Fibroblast of lung (primary cell): ENCODE measurements at regions not wholly inside any gene's neighbourhood (a gene's known extent, or its start where the extent isn't known, plus 50 kb on each side); places are given as distances from the start of the nearest gene placed in this dataset.

Experiments used
- DNase-seq, 2 donors: peaks; one replicate each; pipeline versions ENCODE4 v3.0.0 to v3.0.0-alpha.2; 2010; ENCODE audit warnings: low read depth in 2 of 2
- H2AFZ ChIP-seq: 2 replicates; pipeline ENCODE4 v1.5.1; 2012; ENCODE audit warnings: low read length, control low read depth, inconsistent platforms
- H3K27ac ChIP-seq: 2 replicates; pipeline ENCODE4 v1.5.1; 2011; ENCODE audit warnings: low read length, control low read depth; ENCODE audit not compliant: insufficient read depth
- H3K27me3 ChIP-seq: 2 replicates; pipeline ENCODE4 v1.5.1; 2011; ENCODE audit warnings: mild to moderate bottlenecking, low read length; ENCODE audit not compliant: control insufficient read depth, insufficient read depth
- H3K36me3 ChIP-seq: 2 replicates; pipeline ENCODE4 v1.5.1; 2011; ENCODE audit warnings: low read length; ENCODE audit not compliant: control insufficient read depth, insufficient read depth
- H3K4me1 ChIP-seq: 2 replicates; pipeline ENCODE4 v1.5.1; 2011; ENCODE audit warnings: low read length; ENCODE audit not compliant: control insufficient read depth, insufficient read depth; ENCODE audit errors: extremely low read depth
- H3K4me2 ChIP-seq: 2 replicates; pipeline ENCODE4 v1.5.1; 2011; ENCODE audit warnings: low read length, control low read depth; ENCODE audit not compliant: insufficient read depth; ENCODE audit errors: extremely low read depth
- H3K4me3 ChIP-seq, 4 experiments: fragments of 200-600 bp in 1 of 4; sonication (generic) in 1 of 4; replicated peaks in 1 of 4; 2 replicates each; pipeline ENCODE4 v1.5.1; 2011 to 2016; ENCODE audit warnings: low read length in 4 of 4, low read depth in 3 of 4, mild to moderate bottlenecking in 3 of 4, control low read depth in 2 of 4, inconsistent platforms in 1 of 4, mixed read lengths in 1 of 4; ENCODE audit not compliant: insufficient read depth in 1 of 4; ENCODE audit errors: control extremely low read depth in 1 of 4
- H3K79me2 ChIP-seq: 2 replicates; pipeline ENCODE4 v1.5.1; 2012; ENCODE audit warnings: mild to moderate bottlenecking, low read length, inconsistent platforms; ENCODE audit not compliant: control insufficient read depth, insufficient read depth
- H3K9ac ChIP-seq: 2 replicates; pipeline ENCODE4 v1.5.1; 2011; ENCODE audit warnings: mild to moderate bottlenecking, low read length, control low read depth; ENCODE audit not compliant: insufficient read depth
- H3K9me3 ChIP-seq: 2 replicates; pipeline ENCODE4 v1.5.1; 2012; ENCODE audit warnings: low read depth, low read length; ENCODE audit not compliant: control insufficient read depth, insufficient read depth
- H4K20me1 ChIP-seq: 2 replicates; pipeline ENCODE4 v1.5.1; 2011; ENCODE audit warnings: low read length; ENCODE audit not compliant: control insufficient read depth, insufficient read depth; ENCODE audit errors: extremely low read depth
- CTCF ChIP-seq, 2 donors: IDR thresholded peaks in 1 of 2; conservative IDR thresholded peaks in 1 of 2; 1 replicate in 1 of 2; 2 replicates in 1 of 2; pipeline ENCODE4 v1.5.1; 2011 to 2012; ENCODE audit warnings: low read length in 2 of 2, control low read depth in 1 of 2, inconsistent platforms in 1 of 2, low read depth in 1 of 2, mild to moderate bottlenecking in 1 of 2
- EZH2 ChIP-seq: IDR thresholded peaks from 2 replicates; pipeline ENCODE4 v1.5.1; 2012; ENCODE audit warnings: low read length, control low read depth, mild to moderate bottlenecking; ENCODE audit errors: missing control alignments

GRCh38 chr13:85969331-85969730 is 170.1 kb upstream of the SLITRK6 start:
- no peak overlapping the region for H3K27ac ChIP-seq
- no peak for DNase-seq
- H3K36me3 ChIP-seq = no peaks in the 10 kb centered on the region
- H3K9ac ChIP-seq = no peak overlapping the region
- no peaks in the 10 kb centered on the region for H3K79me2 ChIP-seq
- no peak overlapping the region for H3K4me3 ChIP-seq
- H3K4me1 ChIP-seq = no peaks in the 10 kb centered on the region
- no peak overlapping the region for H2AFZ ChIP-seq
- TF ChIP-seq CTCF (conservative IDR thresholded peaks at IDR 0.05 in 1 of 2, IDR thresholded peaks at IDR 0.05 in 1 of 2; ENCODE audit: low read depth in 1 of 2, low read length in 2 of 2) (no peak), EZH2 (no peak)
- no peaks in the 10 kb centered on the region for H4K20me1 ChIP-seq
- H3K4me2 ChIP-seq = no peak overlapping the region
- no peaks in the 10 kb centered on the region for H3K9me3 ChIP-seq
- no peaks in the 10 kb centered on the region for H3K27me3 ChIP-seq

- DNase-seq = no peak
Measured at GRCh38 chr13:85935868-85936467, 136.7 kb upstream of the SLITRK6 start.

GRCh38 chr13:85930108-85930507 is 130.9 kb upstream of the SLITRK6 start:
- Histone ChIP-seq H3K4me2 (no peak overlapping the region), H4K20me1 (no peaks in the 10 kb centered on the region), H3K79me2 (no peaks in the 10 kb centered on the region), H3K4me3 (no peak overlapping the region), H3K9me3 (no peaks in the 10 kb centered on the region), H3K4me1 (no peaks in the 10 kb centered on the region), H3K36me3 (no peaks in the 10 kb centered on the region), H3K9ac (no peak overlapping the region), H3K27me3 (no peaks in the 10 kb centered on the region), H3K27ac (no peak overlapping the region), H2AFZ (no peak overlapping the region)
- TF ChIP-seq CTCF (conservative IDR thresholded peaks at IDR 0.05 in 1 of 2, IDR thresholded peaks at IDR 0.05 in 1 of 2; ENCODE audit: low read depth in 1 of 2, low read length in 2 of 2) = no peak
- TF ChIP-seq EZH2 = no peak
- DNase-seq = no peak

More at GRCh38 chr13:85935868-85936467, 136.7 kb upstream of the SLITRK6 start:
- no peaks in the 10 kb centered on the region for H3K4me1 ChIP-seq
- no peaks in the 10 kb centered on the region for H3K9me3 ChIP-seq
- H3K27me3 ChIP-seq = no peaks in the 10 kb centered on the region
- no peaks in the 10 kb centered on the region for H3K36me3 ChIP-seq
- no peaks in the 10 kb centered on the region for H3K79me2 ChIP-seq
- no peak overlapping the region for H3K27ac ChIP-seq
- TF ChIP-seq CTCF (conservative IDR thresholded peaks at IDR 0.05 in 1 of 2, IDR thresholded peaks at IDR 0.05 in 1 of 2; ENCODE audit: low read depth in 1 of 2, low read length in 2 of 2) = no peak
- TF ChIP-seq EZH2 = no peak
- no peak overlapping the region for H3K9ac ChIP-seq
- no peak overlapping the region for H3K4me3 ChIP-seq
- no peaks in the 10 kb centered on the region for H4K20me1 ChIP-seq
- no peak overlapping the region for H3K4me2 ChIP-seq
- H2AFZ ChIP-seq = no peak overlapping the region
